Osteoblast (primary cell): ENCODE measurements at regions not wholly inside any gene's neighbourhood (a gene's known extent, or its start where the extent isn't known, plus 50 kb on each side); places are given as distances from the start of the nearest gene placed in this dataset.

Experiments
- DNase-seq: peaks from one replicate; pipeline ENCODE4 v3.0.0; 2011; ENCODE audit warnings: low spot score, mixed read lengths; ENCODE audit not compliant: insufficient read length; ENCODE audit errors: missing footprints
- H2AFZ ChIP-seq: 2 replicates; pipeline ENCODE4 v1.6.0; 2011; ENCODE audit warnings: mild to moderate bottlenecking, low read length
- H3K27ac ChIP-seq: 2 replicates; pipeline ENCODE4 v1.5.1; 2011; ENCODE audit warnings: mild to moderate bottlenecking, low read depth, low read length, moderate library complexity
- H3K27me3 ChIP-seq: 2 replicates; pipeline ENCODE4 v1.6.0; 2012; ENCODE audit warnings: mild to moderate bottlenecking, control low read depth, inconsistent platforms, low read length, moderate library complexity; ENCODE audit not compliant: insufficient read depth
- H3K36me3 ChIP-seq: 2 replicates; pipeline ENCODE4 v1.5.1; 2011; ENCODE audit warnings: mild to moderate bottlenecking, low read length, control low read depth, moderate library complexity; ENCODE audit not compliant: insufficient read depth
- H3K4me1 ChIP-seq: 2 replicates; pipeline ENCODE4 v1.5.1; 2011; ENCODE audit warnings: mild to moderate bottlenecking, low read length, control low read depth, moderate library complexity; ENCODE audit not compliant: insufficient read depth
- H3K4me2 ChIP-seq: 2 replicates; pipeline ENCODE4 v1.6.0; 2011; ENCODE audit warnings: mild to moderate bottlenecking, low read length; ENCODE audit not compliant: insufficient read depth
- H3K4me3 ChIP-seq: fragments of 200-600 bp; sonication (generic); 3 replicates; pipeline ENCODE4 v1.5.1; 2012; ENCODE audit warnings: mild to moderate bottlenecking, low read length, inconsistent platforms; ENCODE audit not compliant: insufficient read depth
- H3K79me2 ChIP-seq: 2 replicates; pipeline ENCODE4 v1.6.0; 2012; ENCODE audit warnings: mild to moderate bottlenecking, low read length, control low read depth, inconsistent platforms; ENCODE audit not compliant: insufficient read depth
- H3K9me3 ChIP-seq: 2 replicates; pipeline ENCODE4 v1.5.1; 2011; ENCODE audit warnings: low read depth, low read length, control low read depth
- H4K20me1 ChIP-seq: 2 replicates; pipeline ENCODE4 v1.6.0; 2012; ENCODE audit warnings: mild to moderate bottlenecking, low read length, control low read depth; ENCODE audit not compliant: insufficient read depth
- TF ChIP-seq, protein P1 (sequence below): IDR thresholded peaks from 2 replicates; pipeline ENCODE4 v1.5.1; 2011; ENCODE audit warnings: mild to moderate bottlenecking, low read depth, low read length, moderate library complexity; ENCODE audit errors: extremely low read depth

- Histone ChIP-seq H3K9me3 (no peaks in the 10 kb centered on the region), H3K27me3 (no peaks in the 10 kb centered on the region), H3K27ac (no peak overlapping the region), H3K79me2 (no peaks in the 10 kb centered on the region), H3K4me2 (no peak overlapping the region), H4K20me1 (no peaks in the 10 kb centered on the region), H3K36me3 (no peaks in the 10 kb centered on the region), H3K4me3 (no peak overlapping the region), H2AFZ (no peak overlapping the region), H3K4me1 (no peaks in the 10 kb centered on the region)
- no peak for DNase-seq
- TF ChIP-seq, protein P1, sequence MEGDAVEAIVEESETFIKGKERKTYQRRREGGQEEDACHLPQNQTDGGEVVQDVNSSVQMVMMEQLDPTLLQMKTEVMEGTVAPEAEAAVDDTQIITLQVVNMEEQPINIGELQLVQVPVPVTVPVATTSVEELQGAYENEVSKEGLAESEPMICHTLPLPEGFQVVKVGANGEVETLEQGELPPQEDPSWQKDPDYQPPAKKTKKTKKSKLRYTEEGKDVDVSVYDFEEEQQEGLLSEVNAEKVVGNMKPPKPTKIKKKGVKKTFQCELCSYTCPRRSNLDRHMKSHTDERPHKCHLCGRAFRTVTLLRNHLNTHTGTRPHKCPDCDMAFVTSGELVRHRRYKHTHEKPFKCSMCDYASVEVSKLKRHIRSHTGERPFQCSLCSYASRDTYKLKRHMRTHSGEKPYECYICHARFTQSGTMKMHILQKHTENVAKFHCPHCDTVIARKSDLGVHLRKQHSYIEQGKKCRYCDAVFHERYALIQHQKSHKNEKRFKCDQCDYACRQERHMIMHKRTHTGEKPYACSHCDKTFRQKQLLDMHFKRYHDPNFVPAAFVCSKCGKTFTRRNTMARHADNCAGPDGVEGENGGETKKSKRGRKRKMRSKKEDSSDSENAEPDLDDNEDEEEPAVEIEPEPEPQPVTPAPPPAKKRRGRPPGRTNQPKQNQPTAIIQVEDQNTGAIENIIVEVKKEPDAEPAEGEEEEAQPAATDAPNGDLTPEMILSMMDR: no peak
These were observed 202.0 kb upstream of the MTPN start for GRCh38 chr7:136179154-136179553.

DNA sequence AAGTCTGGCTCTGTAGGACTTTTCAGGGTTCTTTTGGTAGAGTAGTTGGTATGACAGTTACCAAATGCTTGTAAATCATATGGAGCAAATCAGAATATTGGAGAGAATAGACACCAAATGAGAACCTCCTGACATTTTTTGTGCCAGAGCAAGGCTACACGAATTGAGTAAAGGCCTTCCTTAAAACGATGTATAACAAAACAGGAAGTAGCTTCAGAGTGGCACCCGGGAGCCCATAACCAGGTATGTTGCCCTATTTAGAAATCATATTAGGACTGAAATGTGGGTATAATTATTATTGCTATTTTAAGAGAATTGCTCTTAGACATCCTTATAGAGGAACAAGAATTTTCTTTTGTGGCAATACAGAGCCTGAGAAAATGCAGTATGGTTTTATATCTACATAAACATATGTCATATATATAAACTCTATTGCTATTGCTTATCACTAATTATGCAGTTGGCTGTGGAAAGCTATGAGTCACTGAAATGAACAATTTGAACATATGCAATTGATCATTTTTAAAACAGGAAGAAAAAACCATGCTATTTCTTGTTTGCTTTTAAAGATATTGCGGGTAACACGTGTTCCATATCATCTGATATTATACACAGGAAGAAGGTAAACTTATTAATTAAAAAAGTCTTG, 197.4 kb upstream of the MTPN start:
- Histone ChIP-seq H3K4me1 (no peaks in the 10 kb centered on the region), H3K79me2 (no peaks in the 10 kb centered on the region), H3K4me3 (no peak overlapping the region), H4K20me1 (no peaks in the 10 kb centered on the region), H2AFZ (no peak overlapping the region), H3K27me3 (no peaks in the 10 kb centered on the region), H3K27ac (no peak overlapping the region), H3K9me3 (no peaks in the 10 kb centered on the region), H3K36me3 (no peaks in the 10 kb centered on the region), H3K4me2 (no peak overlapping the region)
- TF ChIP-seq, protein P1: no peak
- DNase-seq: no peak

- Histone ChIP-seq H2AFZ (no peak overlapping the region), H3K36me3 (no peaks in the 10 kb centered on the region), H3K4me2 (no peak overlapping the region), H3K27ac (no peak overlapping the region), H3K4me1 (no peaks in the 10 kb centered on the region), H4K20me1 (no peaks in the 10 kb centered on the region), H3K27me3 (no peaks in the 10 kb centered on the region), H3K9me3 (no peaks in the 10 kb centered on the region), H3K4me3 (no peak overlapping the region), H3K79me2 (no peaks in the 10 kb centered on the region)
- TF ChIP-seq, protein P1: no peak
- DNase-seq: no peak
These were observed 196.7 kb upstream of the MTPN start for GRCh38 chr7:136173874-136174273.

DNA sequence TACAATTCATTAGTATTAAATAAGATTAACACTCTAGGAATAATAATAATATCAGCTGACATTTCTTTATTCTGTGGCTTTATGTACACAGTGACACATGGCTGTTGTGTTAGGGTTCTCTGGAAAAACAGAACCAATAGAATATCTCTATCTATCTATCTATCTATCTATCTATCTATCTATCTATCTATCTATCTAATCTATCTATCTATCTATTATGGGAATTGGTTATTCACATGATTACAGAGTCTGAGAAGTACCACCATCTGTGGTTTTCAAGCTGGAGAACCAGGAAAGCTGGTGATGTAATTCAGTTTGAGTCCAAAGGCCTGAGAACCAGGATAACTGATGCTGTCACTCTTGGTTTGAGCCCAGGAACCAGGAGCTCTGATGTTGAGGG, 194.1 kb upstream of the MTPN start:
- H3K4me3 ChIP-seq: no peak overlapping the region
- H3K4me1 ChIP-seq: no peaks in the 10 kb centered on the region
- no peak overlapping the region for H3K27ac ChIP-seq
- DNase-seq: no peak
- H3K27me3 ChIP-seq: no peaks in the 10 kb centered on the region
- no peak overlapping the region for H2AFZ ChIP-seq
- TF ChIP-seq, protein P1: no peak
- no peak overlapping the region for H3K4me2 ChIP-seq
- no peaks in the 10 kb centered on the region for H3K79me2 ChIP-seq
- no peaks in the 10 kb centered on the region for H3K36me3 ChIP-seq
- no peaks in the 10 kb centered on the region for H4K20me1 ChIP-seq
- no peaks in the 10 kb centered on the region for H3K9me3 ChIP-seq
